HG03196 (cell line): ENCODE measurements at regions not wholly inside any gene's neighbourhood (a gene's known extent, or its start where the extent isn't known, plus 50 kb on each side); places are given as distances from the start of the nearest gene placed in this dataset.
"Not testable (repeated sequence)": the region's sequence is repeated elsewhere in the genome, so short reads cannot be mapped to it uniquely, and the experiment has no call there.

ENCODE experiments used
- ATAC-seq: cut with Tn5 transposase; IDR thresholded peaks from one replicate; pipeline ENCODE4 v1.9.1; 2021; ENCODE audit not compliant: unreplicated experiment

DNA sequence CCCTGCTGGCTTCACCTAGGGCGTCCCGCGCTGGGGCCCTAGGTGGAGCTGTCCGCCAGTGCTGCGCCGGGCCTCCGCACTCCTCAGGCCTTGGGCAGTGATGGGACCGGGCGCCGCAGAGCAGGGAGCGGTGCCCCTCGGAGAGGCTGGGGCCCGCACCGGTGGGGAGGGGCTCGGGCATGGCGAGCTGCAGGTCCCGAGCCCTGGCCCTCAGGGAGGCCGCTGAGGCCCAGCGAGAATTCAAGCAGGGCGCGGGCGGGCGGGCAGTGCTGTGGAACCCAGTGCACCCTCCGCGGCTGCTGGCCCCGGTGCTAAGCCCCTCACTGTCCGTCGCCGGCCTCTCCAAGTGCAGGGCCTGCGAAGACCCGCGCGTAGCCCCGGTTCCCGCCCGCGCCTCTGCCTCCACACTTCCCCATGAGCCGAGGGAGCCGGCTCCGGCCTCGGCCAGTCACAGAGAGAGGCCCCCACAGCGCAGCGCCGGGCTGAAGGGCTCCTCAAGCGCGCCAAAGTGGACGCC, 565.1 kb upstream of the NDST4 start:
- ATAC-seq: no peak

DNA sequence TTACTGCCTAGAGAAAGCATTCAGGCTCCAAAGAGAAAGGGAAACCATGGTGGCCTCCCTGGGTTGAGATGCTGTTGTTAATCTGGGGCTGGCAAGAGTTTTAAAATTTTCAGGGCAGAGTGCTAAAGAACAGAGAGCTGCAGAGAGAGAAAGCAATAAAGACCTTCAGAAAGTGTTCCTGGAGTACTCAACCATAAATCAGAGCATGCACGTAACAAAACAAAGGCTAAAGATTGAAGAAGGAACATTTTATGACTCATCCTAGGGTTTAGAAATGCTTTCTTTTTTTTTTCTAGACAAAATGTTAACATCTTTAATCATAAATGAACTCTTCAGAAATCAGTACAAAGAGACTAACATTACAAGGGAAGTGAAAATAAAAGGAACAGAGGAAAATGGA, 562.3 kb upstream of the NDST4 start:
- ATAC-seq: no peak

DNA sequence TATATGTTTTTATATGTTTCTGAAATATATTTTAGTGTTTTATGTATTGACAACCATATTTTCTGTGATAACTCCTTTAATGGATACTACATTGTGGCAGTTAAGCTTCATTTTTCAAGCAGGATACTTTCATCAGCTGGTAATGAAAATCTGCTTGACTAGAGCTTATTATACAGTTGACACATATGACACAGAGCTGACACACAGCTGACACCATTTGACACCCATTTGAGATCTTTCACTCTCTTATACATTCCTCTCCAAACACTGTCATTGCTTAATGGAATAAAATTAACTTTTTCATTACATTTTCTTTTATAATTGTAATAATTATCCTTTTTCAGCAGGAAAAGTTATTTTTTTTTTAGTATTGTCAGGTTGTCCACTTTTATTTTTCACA, 561.1 kb upstream of the NDST4 start:
- ATAC-seq: no peak

DNA sequence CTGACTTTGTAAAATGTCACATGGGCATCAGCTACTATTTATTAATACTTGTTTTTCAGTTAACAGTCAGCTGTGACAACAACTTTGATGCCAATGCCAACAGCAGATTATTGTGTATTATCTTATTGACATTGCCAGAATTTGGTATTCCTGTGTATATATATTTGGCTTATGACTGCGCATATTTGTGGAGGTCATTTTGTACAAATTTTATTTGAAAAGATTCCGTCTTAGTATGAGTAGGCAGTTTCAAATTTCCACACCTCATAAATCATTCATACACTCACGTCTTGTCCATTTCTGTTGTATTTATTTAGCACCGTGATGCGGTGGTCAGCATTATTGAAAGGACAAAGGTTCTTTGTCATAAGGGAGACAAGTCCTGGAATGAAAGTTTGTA, 558.2 kb upstream of the NDST4 start:
- no peak for ATAC-seq

DNA sequence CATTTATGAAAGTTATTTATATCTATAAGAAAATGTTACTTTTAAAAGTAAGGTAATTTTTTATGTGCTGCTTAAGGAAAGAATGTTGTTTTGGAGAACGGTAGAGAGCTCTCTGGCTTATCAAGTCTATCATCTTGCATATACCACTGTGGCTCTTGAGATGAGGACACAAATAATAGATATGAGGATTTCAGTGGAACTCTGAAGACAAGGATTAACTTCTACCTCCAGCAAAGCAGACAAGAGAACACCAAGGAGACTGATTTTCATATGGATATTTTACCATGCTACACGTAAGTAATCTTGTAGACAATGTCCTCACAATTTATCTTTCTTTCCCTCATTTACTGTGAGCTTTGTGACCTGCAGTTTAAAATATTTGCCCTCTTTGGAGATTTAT, 557.5 kb upstream of the NDST4 start:
- no peak for ATAC-seq

DNA sequence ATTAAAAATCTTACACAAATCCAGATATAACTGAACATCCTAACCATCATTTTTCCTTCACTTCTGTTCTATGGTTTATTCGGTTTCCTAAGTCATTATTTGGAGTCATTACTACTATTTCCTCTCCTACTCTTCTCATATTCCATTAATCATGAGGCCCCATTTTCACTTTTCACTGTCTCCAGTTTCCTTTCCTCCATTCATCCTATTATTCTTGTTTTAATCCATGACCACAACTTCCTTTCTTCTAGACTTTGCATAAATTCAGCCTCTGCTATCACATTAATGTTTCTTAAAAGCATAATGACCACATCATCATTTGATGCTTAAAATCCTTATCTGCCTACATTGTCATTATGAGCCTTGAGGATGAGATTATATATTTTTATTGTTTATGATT, 555.0 kb upstream of the NDST4 start:
- no peak for ATAC-seq

DNA sequence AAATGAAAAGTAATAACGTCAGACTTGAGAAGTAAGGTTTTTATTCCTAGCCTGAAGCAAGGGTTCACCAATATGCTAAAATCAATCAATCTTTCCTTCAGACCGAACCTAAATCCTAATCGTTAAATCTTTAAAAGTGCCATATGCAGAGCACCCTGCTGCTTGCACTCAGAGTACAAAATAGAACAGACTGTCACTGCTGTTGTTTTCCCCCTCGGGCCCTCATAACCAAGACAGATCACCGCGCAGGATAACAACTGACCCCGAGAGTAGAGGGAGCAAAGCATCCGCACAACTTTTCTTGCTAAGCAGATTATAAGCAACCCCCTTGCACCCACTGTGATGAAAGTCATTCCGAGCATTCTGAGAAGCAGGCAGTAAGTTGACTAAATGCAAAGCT, 550.9 kb upstream of the NDST4 start:
- ATAC-seq: no peak

DNA sequence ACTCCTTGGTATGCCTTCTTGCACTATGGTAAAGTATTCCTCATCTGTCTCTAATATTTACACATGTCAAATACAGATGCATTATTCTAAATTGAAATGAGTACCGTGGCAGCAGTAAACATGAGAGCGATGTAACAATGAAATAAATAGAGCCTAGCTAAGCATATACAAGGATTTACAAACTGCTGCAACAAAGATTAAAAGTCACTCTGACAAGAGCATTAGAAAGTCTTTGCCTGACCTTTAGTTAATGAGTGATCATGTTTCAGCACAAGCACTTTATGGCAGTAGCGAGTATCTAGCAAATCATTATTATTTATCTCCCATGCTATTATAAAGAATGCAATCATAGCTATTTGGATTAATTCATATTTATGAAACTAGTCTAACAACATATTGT, 547.0 kb upstream of the NDST4 start:
- no peak for ATAC-seq

DNA sequence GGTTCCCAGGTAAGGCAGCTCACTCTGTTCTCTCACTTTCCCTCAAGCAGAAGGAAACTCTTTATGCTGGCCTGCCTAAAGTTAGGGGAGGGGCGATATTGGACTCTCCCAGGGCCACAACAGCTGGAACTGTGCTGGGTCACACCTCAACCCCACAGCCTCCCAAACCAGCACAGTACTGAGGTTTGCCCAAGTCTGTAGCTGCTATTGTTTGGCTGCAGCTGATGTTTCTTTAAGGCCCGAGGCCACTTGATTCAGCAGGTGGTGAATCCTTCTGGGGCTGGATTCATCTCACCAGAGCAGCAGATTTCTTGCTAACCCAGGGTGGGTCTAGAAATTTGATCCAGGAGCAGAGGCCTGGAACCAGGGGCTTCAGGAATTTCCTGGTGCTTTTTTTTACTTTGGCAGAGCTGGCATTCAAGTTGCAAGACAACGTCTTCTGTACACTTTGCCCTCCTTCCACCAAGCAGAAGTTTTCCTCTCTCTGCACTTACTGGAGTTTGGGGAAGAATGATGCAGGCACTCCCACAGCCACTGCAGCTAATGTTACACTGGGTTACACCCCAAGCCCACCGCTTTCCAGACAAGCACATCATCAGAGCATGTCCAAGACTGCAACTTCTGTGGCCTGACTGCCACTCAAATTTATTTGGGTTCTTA, 544.7 kb upstream of the NDST4 start:
- ATAC-seq: no peak

DNA sequence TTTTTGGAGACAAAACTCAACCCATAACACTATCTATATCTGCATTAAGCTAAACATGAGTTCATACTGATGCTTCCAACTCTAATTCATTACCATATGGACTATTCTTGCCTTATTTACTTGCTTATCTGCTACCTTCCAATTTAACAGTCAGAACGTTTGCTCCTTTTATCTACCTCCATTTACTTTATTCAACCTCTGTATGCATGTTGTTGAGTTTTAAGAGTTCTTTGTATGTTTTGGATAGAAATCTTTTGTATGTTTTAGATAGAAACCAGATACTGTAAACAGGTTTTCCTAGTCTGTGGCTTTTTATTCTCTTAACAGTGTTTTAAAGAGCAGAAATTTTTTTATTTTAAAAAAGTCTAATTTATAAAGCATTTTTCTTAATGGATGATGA, 542.2 kb upstream of the NDST4 start:
- no peak for ATAC-seq

DNA sequence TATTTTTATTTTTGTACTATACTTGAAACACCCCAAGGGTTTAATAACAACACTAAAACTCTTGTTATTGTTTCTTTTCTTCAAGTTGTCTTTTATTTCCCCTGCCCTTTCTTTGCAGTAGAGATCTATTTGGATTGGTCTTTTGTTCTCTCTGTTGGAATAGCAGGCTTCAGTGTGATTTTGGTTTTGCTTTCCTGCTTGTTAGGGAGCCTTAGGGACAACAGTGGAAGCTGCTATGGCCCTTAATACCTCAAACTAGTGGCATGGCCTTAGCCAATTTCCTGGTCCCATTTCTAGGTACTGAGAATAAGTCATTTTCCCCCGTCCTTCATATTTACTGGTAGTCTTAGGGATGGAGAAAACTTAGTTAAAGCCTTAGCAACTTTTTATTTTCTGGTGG, 535.4 kb upstream of the NDST4 start:
- ATAC-seq: no peak

DNA sequence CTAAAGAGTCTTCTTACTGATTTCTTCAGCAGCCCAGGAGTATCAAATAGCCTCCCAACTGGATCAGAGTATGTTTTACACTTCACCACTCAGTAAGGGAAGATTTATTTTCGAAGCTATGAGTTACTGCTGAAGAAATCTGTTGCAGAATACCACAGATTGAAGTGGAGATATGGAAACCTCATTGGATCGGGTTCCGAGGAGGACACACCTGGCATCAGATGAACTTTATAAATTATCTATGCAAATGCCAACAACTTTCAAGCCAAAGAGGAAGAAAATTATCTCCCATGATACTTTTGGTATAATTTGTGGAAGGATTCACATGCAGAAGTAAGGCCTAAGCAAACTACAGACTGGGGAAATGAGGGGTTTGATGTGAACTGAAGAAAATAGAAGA, 515.9 kb upstream of the NDST4 start:
- ATAC-seq: no peak

DNA sequence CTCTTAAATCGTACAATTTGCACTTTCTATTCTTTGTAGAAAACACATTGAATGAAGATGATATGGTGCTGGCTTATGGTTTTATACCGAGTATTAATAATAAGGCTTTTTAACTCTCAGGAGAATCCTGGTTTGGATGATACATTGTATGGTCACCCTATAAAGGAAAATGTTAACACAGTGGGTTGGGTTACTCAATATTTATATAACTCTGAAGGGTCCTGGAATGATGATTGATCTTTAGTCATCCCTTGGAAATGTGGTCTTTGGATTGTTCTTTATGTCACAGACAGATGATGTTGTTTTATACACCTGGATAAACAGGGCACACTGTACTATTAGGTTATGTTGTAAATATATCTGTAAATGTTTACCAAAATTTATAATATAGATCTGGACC, 496.2 kb upstream of the NDST4 start:
- no peak for ATAC-seq

DNA sequence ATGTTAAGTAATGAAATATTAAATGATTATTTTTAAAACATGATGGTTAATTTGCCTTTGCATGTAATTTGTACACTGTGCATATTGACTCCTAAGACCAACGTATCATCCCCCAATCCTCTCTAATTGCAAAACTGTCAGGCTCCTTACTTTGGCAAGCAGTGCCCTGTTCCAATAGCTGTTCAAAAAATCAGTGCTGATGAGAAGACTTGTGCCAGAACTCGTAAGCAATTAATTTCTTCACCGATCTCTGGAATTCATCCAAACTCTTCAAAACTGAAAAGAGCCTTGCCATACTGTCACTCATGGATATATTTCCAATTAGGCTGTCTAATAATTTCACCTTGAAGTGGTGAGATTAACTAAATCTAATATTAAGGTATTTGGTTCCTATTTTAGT, 493.9 kb upstream of the NDST4 start:
- ATAC-seq: no peak

DNA sequence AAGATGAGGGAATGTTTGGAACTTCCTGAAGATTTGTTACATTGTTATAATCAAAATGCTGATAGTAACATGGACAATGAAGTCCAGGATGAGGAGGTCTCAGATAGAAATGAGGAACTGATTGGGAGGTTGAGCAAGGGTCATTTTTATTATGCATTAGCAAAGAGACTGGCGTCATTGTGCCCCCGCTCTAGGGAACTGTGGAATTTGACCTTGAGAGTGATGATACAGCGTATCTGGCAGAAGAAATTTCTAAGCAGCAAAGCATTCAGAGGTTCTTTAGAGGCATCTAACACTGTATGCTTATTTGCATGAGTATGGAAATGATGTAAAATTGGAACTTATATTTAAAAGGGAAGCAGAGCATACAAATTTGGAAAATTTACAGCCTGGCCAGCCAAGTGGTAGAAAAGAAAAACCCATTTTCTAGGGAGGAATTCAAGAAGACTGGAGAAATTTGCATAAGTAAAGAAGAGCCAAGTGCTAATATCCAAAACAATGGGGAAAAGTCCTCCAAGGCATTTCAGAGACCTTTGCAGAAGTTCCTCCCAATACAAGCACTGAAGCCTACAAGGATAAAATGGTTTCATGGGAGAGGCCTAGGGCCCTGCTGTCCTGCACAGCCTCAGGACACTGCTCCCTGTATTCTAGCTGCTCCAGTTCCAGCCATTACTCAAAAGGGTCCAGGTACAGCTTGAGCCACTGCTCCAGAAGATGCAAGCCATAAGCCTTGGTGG, 483.0 kb upstream of the NDST4 start:
- no peak for ATAC-seq

DNA sequence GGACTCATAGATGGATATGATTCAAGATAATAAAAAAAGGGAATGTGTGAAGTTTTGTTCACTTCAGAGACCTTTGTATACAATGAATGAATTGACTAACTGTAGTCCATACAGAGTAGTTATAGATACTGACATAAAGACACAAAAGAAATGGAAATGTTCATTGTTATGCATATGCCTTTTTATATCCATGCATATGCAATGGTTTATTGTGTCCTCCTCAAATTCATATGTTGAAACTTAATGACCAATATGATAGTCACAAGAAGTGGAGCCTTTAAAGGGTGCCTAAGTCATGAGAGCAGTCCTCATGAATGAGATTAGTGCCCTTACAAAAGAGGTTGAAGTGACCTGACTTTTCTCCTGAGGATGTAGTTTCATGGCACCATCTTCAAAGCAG, 467.5 kb upstream of the NDST4 start:
- no peak for ATAC-seq

DNA sequence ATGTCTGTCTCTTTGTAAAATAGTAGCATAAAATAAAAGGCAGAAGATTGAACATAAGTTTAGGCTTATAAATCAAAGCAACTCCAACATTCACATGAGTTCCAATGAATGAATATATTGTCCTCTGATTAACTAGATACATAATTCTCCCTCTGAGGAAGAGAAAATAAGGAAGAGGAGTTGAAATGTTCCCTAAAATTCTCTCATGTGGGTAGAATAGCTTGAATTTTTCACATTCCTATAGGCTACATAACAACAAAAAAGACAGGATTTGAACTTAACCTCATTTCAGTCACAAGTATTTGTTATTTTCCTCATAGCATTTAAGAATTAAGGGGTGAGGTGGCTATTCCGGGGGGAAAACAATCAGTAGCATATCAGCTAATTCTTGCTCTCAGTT, 462.4 kb upstream of the NDST4 start:
- ATAC-seq: no peak

DNA sequence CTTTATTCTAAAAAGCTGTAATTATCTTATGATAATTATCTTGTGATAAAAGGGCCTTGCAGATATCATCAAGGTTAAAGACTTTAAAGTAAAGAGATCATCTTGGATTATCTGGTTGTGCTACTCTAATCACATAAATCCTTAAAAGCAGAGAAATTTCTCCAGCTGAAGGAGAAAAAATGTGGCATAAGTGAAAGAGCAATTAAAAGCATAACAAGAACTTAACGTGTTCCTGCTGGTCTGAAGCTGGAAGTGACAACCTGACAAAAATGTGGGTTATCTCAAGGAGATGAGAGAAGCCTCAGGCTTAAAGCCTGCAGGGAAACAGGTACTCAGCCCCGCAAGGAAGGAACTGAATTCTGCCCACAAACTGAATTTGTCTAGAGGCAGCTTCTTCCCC, 449.1 kb upstream of the NDST4 start:
- ATAC-seq: no peak

DNA sequence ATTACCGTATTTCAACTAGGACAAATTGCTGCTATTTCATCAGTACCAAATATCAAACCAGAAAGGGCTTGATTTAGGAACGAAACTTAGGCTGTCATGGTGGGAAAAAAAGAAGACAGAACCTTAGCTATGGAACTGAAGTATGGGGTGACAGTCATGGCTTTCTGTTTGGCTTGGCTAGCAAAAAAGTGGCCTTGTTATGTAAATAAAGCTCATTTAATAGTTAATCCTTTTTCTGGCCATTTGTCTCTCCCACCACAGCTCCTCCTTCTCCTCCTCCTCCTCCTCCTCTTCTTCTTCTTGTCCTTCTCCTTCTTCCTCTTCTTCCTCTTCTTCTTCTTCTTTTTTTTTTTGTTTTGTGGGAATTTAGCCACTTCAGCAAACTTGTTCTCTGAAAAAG, 434.7 kb upstream of the NDST4 start:
- no peak for ATAC-seq

DNA sequence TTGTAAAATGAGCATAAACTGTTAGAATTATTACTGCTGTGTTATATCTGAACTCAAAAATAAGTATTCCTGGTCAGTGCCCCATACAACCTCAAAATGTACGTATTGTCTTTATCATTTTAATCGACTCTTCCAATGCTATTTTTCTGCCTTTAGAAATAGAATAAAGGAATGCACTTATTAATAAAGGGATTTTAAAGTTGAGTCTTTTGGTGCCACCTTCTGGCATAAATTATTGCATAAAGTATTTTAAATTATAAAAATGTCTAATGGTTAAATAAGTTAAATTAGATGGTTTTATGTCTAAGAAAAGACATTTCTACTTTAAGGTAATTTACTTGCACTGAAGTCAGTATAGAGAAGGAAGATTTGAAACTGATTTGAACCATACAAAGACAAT, 424.0 kb upstream of the NDST4 start:
- ATAC-seq: no peak

DNA sequence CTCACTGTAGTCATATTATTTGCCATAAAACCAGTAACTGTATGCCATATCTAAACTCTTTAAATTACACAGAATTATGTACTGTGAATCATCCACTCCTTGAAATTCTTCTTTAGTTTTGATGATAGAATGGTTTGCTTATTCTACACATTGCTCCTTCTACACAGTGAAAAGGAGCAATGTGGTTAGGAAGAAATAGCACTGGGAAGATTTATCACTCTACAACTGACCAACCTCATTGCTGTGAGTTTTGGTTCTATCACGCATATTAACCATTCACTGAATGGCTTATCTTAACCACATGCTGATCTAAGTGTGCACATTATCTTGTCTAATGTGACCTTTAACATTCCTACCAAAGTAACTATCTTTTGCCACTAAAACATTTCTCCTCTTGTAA, 415.7 kb upstream of the NDST4 start:
- ATAC-seq: no peak

DNA sequence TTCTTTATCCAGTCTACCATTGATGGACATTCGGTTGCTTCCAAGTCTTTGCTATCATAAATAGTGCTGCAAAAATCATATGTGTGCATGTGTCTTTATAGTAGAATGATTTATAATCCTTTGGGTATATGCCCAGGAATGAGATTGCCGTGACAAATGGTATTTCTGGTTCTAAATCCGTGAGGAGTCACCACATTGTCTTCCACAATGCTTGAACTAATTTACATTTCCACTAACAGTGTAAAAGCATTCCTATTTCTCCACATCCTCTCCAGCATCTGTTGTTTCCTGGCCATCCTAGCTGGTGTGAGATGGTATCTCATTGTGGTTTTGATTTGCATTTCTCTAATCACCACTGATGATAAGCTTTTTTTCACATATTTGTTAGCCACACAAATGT, 406.1 kb upstream of the NDST4 start:
- ATAC-seq: not testable (repeated sequence)

DNA sequence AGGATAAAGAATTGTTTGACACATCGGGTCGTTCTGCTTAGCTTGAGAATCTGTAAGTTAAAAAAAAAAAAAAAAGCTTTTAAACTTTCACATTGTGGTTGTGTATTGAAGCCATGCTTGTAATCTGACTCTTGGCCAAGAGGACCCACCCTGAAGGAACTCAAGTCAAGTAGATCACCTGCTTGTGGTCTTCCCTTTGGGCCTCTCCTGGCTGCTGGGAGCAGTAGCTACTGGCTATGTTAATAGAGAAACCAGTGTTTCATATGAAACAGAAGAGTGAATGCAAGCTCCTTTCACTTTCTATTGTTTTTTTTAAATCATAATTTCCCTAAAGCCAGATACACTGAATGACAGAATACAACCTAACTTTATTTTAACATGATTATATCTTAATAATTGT, 402.4 kb upstream of the NDST4 start:
- ATAC-seq: peak; percentile 99
